ENCODE measurements at regions not wholly inside any gene's neighbourhood (a gene's known extent, or its start where the extent isn't known, plus 50 kb on each side); places are given as distances from the start of the nearest gene placed in this dataset.

- DNase-seq: no peak
Measured at GRCh38 chr6:150651808-150652470, 52.3 kb downstream of the PLEKHG1 start.

- DNase-seq: no peak
Measured at GRCh38 chr6:150652848-150653613, 53.3 kb downstream of the PLEKHG1 start.

- DNase-seq: no peak
Measured at GRCh38 chr6:150654608-150655007, 54.9 kb downstream of the PLEKHG1 start.

GRCh38 chr6:150656156-150656555 is 56.5 kb downstream of the PLEKHG1 start:
- no peak for DNase-seq

GRCh38 chr6:150658421-150658820 is 58.7 kb downstream of the PLEKHG1 start:
- DNase-seq: no peak

GRCh38 chr6:150659046-150659763 is 59.5 kb downstream of the PLEKHG1 start:
- DNase-seq: no peak

- DNase-seq: no peak
Measured at GRCh38 chr6:150661216-150662007, 61.7 kb downstream of the PLEKHG1 start.

GRCh38 chr6:150662814-150663213 is 63.1 kb downstream of the PLEKHG1 start:
- DNase-seq: no peak

GRCh38 chr6:150664091-150664490 is 64.4 kb downstream of the PLEKHG1 start:
- no peak for DNase-seq

GRCh38 chr6:150666071-150666470 is 66.4 kb downstream of the PLEKHG1 start:
- no peak for DNase-seq

GRCh38 chr6:150667359-150667758 is 67.7 kb downstream of the PLEKHG1 start:
- DNase-seq: no peak

GRCh38 chr6:150667977-150668716 is 68.5 kb downstream of the PLEKHG1 start:
- DNase-seq: no peak

- no peak for DNase-seq
Measured at GRCh38 chr6:150668900-150669302, 69.2 kb downstream of the PLEKHG1 start.

- no peak for DNase-seq
Measured at GRCh38 chr6:150670311-150670710, 70.6 kb downstream of the PLEKHG1 start.

- no peak for DNase-seq
Measured at GRCh38 chr6:150672800-150673199, 73.1 kb downstream of the PLEKHG1 start.

GRCh38 chr6:150673720-150674346 is 74.1 kb downstream of the PLEKHG1 start:
- no peak for DNase-seq

- no peak for DNase-seq
Measured at GRCh38 chr6:150676344-150676743, 76.7 kb downstream of the PLEKHG1 start.

- no peak for DNase-seq
Measured at GRCh38 chr6:150676772-150677171, 77.1 kb downstream of the PLEKHG1 start.

- DNase-seq: no peak
Measured at GRCh38 chr6:150680510-150680909, 80.8 kb downstream of the PLEKHG1 start.

- DNase-seq: no peak
Measured at GRCh38 chr6:150681578-150682395, 82.1 kb downstream of the PLEKHG1 start.

- DNase-seq: no peak
Measured at GRCh38 chr6:150683320-150683719, 83.6 kb downstream of the PLEKHG1 start.
